ENCODE measurements at regions not wholly inside any gene's neighbourhood (a gene's known extent, or its start where the extent isn't known, plus 50 kb on each side); places are given as distances from the start of the nearest gene placed in this dataset.

DNA sequence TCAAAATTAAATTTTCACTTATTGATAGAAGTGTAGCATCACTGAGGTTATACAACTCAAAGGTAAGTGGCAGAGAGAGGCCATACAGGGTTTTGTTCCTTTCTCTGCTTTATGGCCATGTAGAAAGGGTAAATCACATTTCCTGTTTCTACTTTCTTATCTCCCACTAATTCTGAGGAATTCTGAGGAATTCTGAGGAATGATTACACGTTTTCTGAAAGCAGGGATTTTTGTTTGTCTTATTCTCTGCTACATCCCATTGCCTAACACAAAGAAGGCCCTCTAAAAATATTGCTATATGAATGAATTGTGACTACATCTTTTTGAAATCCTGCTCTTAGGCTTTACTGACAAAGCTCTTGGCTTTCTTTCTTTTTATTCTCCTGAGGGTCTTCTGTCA is 516.9 kb upstream of the ZNF608 start:
- DNase-seq: no peak

GRCh38 chr5:125266106-125266505 is 519.7 kb upstream of the ZNF608 start:
- no peak for DNase-seq

GRCh38 chr5:125267636-125268248 is 521.3 kb upstream of the ZNF608 start:
- DNase-seq: no peak

DNA sequence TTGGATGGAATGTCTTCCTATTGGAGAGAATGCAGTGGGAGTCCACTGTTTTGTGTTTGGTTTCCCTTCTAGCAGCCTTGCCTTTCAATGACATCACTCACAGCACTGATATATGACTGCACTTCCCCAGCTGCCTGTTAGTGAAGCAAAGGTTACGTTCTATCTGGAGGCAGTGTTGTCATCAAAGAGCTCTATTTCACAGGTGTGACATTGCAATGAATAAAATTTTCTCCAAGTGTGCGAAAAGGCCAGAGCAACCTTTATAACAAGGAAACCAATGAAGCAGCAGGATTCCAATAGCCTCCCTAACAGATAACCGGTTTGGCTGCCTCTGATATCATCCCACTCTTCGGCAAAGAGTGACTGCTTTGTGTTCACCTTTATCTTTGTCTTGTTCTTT is 523.5 kb upstream of the ZNF608 start:
- DNase-seq: no peak

GRCh38 chr5:125272357-125272756 is 525.9 kb upstream of the ZNF608 start:
- DNase-seq: no peak

DNA sequence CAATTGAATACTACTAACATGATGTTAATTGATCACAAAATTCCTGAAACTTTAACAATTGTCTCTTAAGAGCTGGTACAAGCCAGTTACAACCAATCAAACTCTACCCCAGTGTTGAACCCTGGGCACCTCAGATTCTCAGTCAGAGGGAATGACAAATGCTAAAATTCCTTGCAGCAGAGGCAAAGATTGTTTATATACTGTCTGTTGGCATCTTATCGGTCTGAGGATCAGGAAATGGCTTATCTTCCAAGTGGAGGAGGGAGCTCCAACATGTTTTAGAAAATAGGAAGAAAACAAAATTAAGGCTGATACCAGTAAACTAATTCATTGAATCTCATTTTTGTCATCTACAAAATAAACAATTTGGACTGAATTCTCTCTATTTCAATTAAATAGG is 527.8 kb upstream of the ZNF608 start:
- DNase-seq: no peak

DNA sequence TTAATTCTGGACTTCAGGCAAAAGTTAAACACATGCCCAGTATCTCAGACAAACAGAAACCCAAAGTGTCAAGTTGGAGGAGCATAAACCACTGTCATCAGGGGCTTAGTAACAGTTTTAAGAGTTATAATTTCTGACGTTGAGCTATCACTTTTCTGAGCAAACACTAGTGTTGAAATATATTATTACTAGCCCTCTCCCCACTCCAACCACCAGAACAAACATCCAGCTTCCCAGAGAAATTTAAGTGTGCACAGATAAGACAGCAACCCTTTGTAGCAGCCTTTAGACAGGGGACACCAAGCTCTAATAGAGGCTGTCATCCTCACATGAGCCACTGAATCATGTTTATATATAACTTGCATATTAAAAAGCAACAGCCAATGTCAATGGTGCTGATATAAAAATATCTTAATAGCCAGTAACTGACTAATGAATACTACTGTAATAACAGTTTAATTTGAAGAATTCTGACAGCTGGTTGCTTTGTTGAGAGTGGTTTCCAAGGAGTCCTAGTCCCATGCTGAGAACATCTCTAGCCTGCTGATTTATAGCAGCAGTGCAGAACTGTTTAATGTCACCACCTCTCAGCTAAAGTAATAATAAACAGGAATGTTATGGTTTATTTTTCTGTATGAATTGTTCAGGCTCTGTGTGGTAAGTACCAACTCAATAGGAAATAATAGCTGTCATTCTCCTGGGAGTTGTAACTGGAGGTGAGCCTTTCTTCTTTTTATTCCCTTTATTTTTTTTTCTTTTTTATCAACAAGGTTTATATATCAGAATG is 528.7 kb upstream of the ZNF608 start:
- no peak for DNase-seq

- DNase-seq: no peak
These were observed 529.3 kb upstream of the ZNF608 start for GRCh38 chr5:125275725-125276090.

- DNase-seq: no peak
These were observed 529.7 kb upstream of the ZNF608 start for GRCh38 chr5:125276096-125276495.

DNA sequence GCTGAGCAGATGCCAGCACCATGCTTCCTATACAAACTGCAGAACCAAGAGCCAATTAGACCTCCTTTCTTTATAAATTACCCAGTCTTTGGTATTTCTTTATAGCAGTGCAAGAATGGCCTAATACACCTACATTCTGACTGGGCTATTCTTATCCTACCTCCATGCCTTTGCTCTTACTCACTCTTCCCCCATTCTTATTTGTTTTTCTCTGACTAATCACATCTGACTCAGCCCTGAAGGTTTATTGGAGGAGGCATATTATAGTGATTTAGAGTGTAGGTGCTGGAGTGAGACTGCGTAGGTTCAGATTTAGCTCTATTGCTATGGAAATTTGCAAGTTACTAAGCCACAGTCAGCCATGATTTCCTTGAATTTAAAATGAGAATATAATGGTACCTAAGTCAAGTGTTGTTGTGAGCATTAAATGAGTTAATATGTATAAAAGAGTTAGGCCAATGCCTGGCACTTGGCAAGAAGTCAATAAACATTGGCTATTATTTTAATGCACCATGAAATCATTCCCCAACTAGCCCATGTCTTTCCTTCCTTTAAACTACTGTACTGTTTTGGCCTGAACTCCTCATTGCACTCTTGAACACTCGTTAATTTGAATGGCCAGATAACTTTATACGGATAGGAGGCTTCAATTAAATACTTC is 531.2 kb upstream of the ZNF608 start:
- DNase-seq: no peak

- DNase-seq: no peak
These were observed 532.3 kb upstream of the ZNF608 start for GRCh38 chr5:125278711-125279110.

DNA sequence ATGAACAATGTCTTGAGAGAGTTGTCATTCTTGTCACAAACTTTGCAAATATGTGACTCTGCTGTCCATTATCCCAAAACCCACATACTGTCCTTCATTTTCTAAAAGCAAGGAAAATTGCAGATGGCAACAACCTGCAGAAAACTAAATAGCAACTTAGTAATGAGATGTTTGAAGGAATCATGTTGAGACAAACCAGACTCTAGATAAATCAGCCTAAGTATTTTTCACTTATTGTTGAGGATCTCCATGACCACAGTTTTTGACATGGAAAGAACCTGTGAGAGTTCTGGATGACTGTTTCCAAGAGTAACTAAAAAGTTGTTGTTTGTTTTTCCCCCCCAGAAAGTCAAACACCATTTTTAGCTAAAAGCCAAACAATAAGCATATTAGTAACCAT is 535.2 kb upstream of the ZNF608 start:
- DNase-seq: no peak

GRCh38 chr5:125283372-125283771 is 536.9 kb upstream of the ZNF608 start:
- no peak for DNase-seq

GRCh38 chr5:125286271-125286670 is 539.8 kb upstream of the ZNF608 start:
- no peak for DNase-seq

GRCh38 chr5:125289606-125290005 is 543.2 kb upstream of the ZNF608 start:
- no peak for DNase-seq

GRCh38 chr5:125290935-125291334 is 544.5 kb upstream of the ZNF608 start:
- no peak for DNase-seq

DNA sequence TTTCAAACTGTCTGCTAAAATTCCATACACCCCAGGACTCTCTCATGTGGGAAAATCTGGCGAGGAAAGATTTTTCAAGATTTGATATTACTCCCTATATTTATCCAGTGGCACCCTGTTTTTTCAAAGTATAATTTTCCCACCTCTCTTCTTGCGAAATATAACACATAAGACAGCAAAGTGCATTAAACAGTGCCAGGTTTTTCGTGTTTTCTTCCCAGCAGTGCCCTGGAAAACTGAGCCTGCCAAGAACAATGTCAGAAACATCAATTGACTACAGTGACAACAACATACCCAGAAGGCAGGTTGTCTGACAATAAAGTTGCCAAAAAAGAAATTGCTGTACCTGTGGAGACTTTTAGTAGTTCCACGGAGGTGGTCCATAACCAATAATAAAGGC is 545.0 kb upstream of the ZNF608 start:
- DNase-seq: no peak

- no peak for DNase-seq
These were observed 546.8 kb upstream of the ZNF608 start for GRCh38 chr5:125293223-125293622.

- DNase-seq: no peak
These were observed 547.3 kb upstream of the ZNF608 start for GRCh38 chr5:125293726-125294125.

GRCh38 chr5:125294844-125295243 is 548.4 kb upstream of the ZNF608 start:
- DNase-seq: no peak

- no peak for DNase-seq
These were observed 549.0 kb upstream of the ZNF608 start for GRCh38 chr5:125295405-125295872.

GRCh38 chr5:125298258-125298657 is 551.8 kb upstream of the ZNF608 start:
- no peak for DNase-seq

GRCh38 chr5:125298746-125299379 is 552.4 kb upstream of the ZNF608 start:
- no peak for DNase-seq

DNA sequence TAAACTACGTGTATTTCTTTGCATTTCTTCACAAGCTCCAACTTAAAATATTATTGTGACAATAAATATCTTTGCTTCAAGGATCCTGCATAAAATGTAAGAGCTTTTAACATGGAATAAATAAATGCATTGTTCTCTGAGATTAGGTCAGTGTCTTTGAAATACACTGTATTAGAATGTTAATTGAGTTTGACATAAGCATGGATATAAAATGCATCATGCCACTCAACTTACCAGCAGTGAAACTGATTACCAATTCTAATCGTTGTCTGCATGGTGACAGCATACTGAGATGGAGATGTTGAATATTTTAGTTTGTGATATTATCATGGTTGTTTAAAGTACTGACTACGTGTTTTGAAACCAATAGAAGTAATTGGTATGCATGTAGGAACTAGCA is 555.3 kb upstream of the ZNF608 start:
- DNase-seq: no peak
